ENCODE measurements at regions not wholly inside any gene's neighbourhood (a gene's known extent, or its start where the extent isn't known, plus 50 kb on each side); places are given as distances from the start of the nearest gene placed in this dataset.

DNA sequence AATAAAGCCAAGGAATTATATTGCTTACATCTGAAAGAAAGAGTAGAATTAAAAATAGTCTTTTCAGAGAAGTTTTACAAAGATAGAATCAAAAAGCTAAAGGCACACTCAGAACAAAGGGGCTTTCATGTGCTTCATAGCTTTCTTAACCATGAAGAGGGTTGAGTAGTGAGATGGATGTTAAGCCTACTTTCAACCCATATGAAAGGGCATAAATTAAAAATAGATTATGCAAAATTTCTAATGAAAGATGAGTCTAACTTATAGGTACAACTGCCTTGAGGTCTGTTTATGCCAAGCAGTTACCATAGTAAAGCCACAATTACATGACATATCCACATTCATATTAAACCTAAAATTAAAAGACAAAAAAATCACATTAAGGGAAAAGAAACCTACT lies 223.3 kb upstream of the ARHGEF26 start:
- TF ChIP-seq, protein P1, sequence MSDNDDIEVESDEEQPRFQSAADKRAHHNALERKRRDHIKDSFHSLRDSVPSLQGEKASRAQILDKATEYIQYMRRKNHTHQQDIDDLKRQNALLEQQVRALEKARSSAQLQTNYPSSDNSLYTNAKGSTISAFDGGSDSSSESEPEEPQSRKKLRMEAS (IDR thresholded peaks at IDR 0.05; ENCODE audit: insufficient read depth, insufficient read length): no peak
- TF ChIP-seq, protein P2, sequence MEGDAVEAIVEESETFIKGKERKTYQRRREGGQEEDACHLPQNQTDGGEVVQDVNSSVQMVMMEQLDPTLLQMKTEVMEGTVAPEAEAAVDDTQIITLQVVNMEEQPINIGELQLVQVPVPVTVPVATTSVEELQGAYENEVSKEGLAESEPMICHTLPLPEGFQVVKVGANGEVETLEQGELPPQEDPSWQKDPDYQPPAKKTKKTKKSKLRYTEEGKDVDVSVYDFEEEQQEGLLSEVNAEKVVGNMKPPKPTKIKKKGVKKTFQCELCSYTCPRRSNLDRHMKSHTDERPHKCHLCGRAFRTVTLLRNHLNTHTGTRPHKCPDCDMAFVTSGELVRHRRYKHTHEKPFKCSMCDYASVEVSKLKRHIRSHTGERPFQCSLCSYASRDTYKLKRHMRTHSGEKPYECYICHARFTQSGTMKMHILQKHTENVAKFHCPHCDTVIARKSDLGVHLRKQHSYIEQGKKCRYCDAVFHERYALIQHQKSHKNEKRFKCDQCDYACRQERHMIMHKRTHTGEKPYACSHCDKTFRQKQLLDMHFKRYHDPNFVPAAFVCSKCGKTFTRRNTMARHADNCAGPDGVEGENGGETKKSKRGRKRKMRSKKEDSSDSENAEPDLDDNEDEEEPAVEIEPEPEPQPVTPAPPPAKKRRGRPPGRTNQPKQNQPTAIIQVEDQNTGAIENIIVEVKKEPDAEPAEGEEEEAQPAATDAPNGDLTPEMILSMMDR (IDR thresholded peaks at IDR 0.05; ENCODE audit: extremely low read depth in 1 of 2, insufficient read depth in 1 of 2, low read depth in 1 of 2, low read length in 2 of 2): no peak
- TF ChIP-seq POLR2AphosphoS5 (IDR thresholded peaks at IDR 0.05; ENCODE audit: insufficient read depth, low read depth, low read length) (no peak), MYC (IDR thresholded peaks at IDR 0.05; ENCODE audit: low read depth, low read length) (no peak)
